Upper lobe of right lung (tissue), 1 donor: ENCODE measurements at regions not wholly inside any gene's neighbourhood (a gene's known extent, or its start where the extent isn't known, plus 50 kb on each side); places are given as distances from the start of the nearest gene placed in this dataset.

Experiments used
- ATAC-seq: fragments of 200-7000 bp; cut with Tn5 transposase; one replicate; pipeline ENCODE4 v1.9.1; 2020; ENCODE audit warnings: mild to moderate bottlenecking, moderate library complexity
- DNase-seq: peaks from one replicate; pipeline ENCODE4 v3.0.0-alpha.2; 2020
- H3K27ac ChIP-seq: fragments of 200-600 bp; one replicate; pipeline ENCODE4 v1.8.0; 2022
- H3K27me3 ChIP-seq: fragments of 200-600 bp; one replicate; pipeline ENCODE4 v1.8.0; 2022; ENCODE audit warnings: mild to moderate bottlenecking
- H3K36me3 ChIP-seq: fragments of 200-600 bp; one replicate; pipeline ENCODE4 v1.8.0; 2022
- H3K4me1 ChIP-seq: fragments of 200-600 bp; one replicate; pipeline ENCODE4 v1.8.0; 2022
- H3K4me3 ChIP-seq: fragments of 200-600 bp; one replicate; pipeline ENCODE4 v1.8.0; 2022; ENCODE audit warnings: mild to moderate bottlenecking
- H3K9me3 ChIP-seq: fragments of 200-600 bp; one replicate; pipeline ENCODE4 v1.8.0; 2022
- intact Hi-C: fragments of 100-400 bp; cut with DNase I; formaldehyde crosslinking; loops from one replicate; pipeline ENCODE4 v1.11.0; 2022
- TF ChIP-seq, protein P1 (sequence below): fragments of 200-600 bp; IDR thresholded peaks from one replicate; pipeline ENCODE4 v1.8.0; 2022; ENCODE audit warnings: antibody characterized with exemption
- donor health status: DM: no; HTN: yes; CAD: no; lungs with severe emphysema.

DNA sequence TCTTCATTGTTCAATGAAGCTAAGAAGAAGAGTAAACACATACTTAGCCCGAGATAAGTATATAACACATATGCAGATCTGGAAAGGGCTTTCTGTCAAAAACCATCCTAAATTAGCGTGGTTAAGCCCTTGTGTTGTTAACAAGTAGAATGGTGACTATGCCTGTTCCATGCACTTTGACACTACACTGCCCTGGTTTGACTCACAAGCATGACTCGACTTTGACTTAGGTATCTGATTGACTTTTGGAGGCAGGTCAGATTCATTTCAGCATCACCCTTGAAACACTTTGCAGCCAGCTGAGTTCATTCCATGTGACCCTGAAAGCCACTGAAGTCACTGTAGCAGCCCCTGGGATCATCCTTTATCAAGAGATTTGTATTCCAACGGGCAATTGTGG is 239.8 kb downstream of the TBX18 start:
- Histone ChIP-seq H3K27me3 (no peaks in the 10 kb centered on the region), H3K27ac (no peak overlapping the region), H3K9me3 (no peaks in the 10 kb centered on the region), H3K36me3 (no peaks in the 10 kb centered on the region), H3K4me3 (no peak overlapping the region), H3K4me1 (no peaks in the 10 kb centered on the region)
- ATAC-seq (no peak), DNase-seq (no peak)
- TF ChIP-seq, protein P1, sequence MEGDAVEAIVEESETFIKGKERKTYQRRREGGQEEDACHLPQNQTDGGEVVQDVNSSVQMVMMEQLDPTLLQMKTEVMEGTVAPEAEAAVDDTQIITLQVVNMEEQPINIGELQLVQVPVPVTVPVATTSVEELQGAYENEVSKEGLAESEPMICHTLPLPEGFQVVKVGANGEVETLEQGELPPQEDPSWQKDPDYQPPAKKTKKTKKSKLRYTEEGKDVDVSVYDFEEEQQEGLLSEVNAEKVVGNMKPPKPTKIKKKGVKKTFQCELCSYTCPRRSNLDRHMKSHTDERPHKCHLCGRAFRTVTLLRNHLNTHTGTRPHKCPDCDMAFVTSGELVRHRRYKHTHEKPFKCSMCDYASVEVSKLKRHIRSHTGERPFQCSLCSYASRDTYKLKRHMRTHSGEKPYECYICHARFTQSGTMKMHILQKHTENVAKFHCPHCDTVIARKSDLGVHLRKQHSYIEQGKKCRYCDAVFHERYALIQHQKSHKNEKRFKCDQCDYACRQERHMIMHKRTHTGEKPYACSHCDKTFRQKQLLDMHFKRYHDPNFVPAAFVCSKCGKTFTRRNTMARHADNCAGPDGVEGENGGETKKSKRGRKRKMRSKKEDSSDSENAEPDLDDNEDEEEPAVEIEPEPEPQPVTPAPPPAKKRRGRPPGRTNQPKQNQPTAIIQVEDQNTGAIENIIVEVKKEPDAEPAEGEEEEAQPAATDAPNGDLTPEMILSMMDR, result no peak
- intact Hi-C loops, result no loop called here

GRCh38 chr6:84522135-84522549 is 242.3 kb downstream of the TBX18 start:
- intact Hi-C loops, result no loop called here
- H3K27ac ChIP-seq, result no peak overlapping the region
- no peak for ATAC-seq

DNA sequence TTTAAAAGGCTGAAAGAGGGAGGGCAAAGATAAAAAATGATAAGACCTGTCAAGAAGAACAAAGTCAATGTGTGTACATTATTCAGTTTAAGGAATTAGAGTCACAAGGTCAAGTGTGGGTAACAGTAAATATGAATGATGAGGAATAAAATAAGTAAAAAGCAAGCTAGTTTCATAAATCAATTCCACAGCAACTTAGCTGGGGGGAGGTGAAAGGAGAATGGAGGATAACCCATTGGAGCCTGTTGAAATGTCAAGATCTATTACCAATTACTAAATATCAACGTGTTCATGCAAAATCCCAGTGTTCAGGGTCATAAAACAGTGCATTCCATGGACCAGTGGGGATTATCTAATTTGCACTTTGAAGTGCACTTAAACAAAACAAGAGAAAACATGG is 242.9 kb downstream of the TBX18 start:
- no peak overlapping the region for H3K4me3 ChIP-seq
- no peak for ATAC-seq
- H3K36me3 ChIP-seq, result no peaks in the 10 kb centered on the region
- no peaks in the 10 kb centered on the region for H3K4me1 ChIP-seq
- DNase-seq, result no peak
- no peaks in the 10 kb centered on the region for H3K27me3 ChIP-seq
- intact Hi-C loops, result no loop called here
- TF ChIP-seq, protein P1, result no peak
- no peak overlapping the region for H3K27ac ChIP-seq
- H3K9me3 ChIP-seq, result no peaks in the 10 kb centered on the region

More at GRCh38 chr6:84522135-84522549, 242.3 kb downstream of the TBX18 start:
- no peak overlapping the region for H3K4me3 ChIP-seq
- TF ChIP-seq, protein P1, result no peak
- H3K36me3 ChIP-seq, result no peaks in the 10 kb centered on the region
- no peaks in the 10 kb centered on the region for H3K9me3 ChIP-seq
- H3K4me1 ChIP-seq, result no peaks in the 10 kb centered on the region
- DNase-seq, result no peak
- no peaks in the 10 kb centered on the region for H3K27me3 ChIP-seq

GRCh38 chr6:84517741-84518530 is 246.5 kb downstream of the TBX18 start:
- TF ChIP-seq, protein P1, result no peak
- intact Hi-C loops, result no loop called here
- Histone ChIP-seq H3K9me3 (no peaks in the 10 kb centered on the region), H3K27me3 (no peaks in the 10 kb centered on the region), H3K27ac (no peak overlapping the region), H3K4me1 (no peaks in the 10 kb centered on the region), H3K4me3 (no peak overlapping the region), H3K36me3 (no peaks in the 10 kb centered on the region)
- DNase-seq (no peak), ATAC-seq (no peak)

DNA sequence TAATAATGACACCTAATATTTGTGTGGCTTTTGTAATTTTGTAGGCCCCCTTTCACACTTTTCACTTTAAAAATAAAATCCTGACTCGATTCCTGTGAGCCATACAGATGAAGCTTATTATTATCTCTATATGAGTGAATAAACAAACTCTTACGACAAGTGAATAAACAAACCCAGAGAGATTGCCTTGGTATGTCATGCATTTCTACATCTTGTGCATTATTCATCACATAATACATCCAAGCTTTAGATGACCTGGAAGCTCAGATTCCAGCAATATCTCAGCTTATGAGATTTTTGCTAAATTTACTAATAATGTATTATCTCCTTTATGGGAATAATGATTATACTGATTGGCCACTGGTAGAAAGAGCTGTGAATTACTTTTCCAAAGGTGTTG is 248.2 kb downstream of the TBX18 start:
- intact Hi-C loops, result no loop called here
- DNase-seq, result no peak
- no peak for ATAC-seq
- Histone ChIP-seq H3K9me3 (no peaks in the 10 kb centered on the region), H3K4me3 (no peak overlapping the region), H3K27ac (no peak overlapping the region), H3K36me3 (no peaks in the 10 kb centered on the region), H3K4me1 (no peaks in the 10 kb centered on the region), H3K27me3 (no peaks in the 10 kb centered on the region)
- TF ChIP-seq, protein P1, result no peak

- Histone ChIP-seq H3K27ac (no peak overlapping the region), H3K9me3 (no peaks in the 10 kb centered on the region), H3K4me3 (no peak overlapping the region), H3K4me1 (no peaks in the 10 kb centered on the region), H3K36me3 (no peaks in the 10 kb centered on the region), H3K27me3 (no peaks in the 10 kb centered on the region)
- ATAC-seq (no peak), DNase-seq (no peak)
- TF ChIP-seq, protein P1, result no peak
- intact Hi-C loops, result no loop called here
These were observed 249.3 kb downstream of the TBX18 start for GRCh38 chr6:84515067-84515466.
